GM13977 (cell line): ENCODE measurements at regions not wholly inside any gene's neighbourhood (a gene's known extent, or its start where the extent isn't known, plus 50 kb on each side); places are given as distances from the start of the nearest gene placed in this dataset.

Source experiments
- DNase-seq: peaks from one replicate; pipeline ENCODE4 v3.0.0; 2012; ENCODE audit warnings: low spot score
- in situ Hi-C: fragments of 300-500 bp; cut with MboI; formaldehyde crosslinking; loops from one replicate; pipeline ENCODE4 v1.12.0; 2022; ENCODE audit warnings: low sequenced_read_pairs, low pct_unique_long_range_greater_than_20kb, mixed read lengths, inconsistent platforms; ENCODE audit not compliant: unreplicated experiment
- TF ChIP-seq, protein P1 (sequence below): IDR thresholded peaks from 2 replicates; pipeline ENCODE4 v1.5.1; 2012; ENCODE audit warnings: mild to moderate bottlenecking, control low read depth; ENCODE audit not compliant: insufficient read depth; ENCODE audit errors: extremely low read depth, missing control alignments

- in situ Hi-C loops: no loop called here
- DNase-seq: peak; percentile 23
- TF ChIP-seq, protein P1, sequence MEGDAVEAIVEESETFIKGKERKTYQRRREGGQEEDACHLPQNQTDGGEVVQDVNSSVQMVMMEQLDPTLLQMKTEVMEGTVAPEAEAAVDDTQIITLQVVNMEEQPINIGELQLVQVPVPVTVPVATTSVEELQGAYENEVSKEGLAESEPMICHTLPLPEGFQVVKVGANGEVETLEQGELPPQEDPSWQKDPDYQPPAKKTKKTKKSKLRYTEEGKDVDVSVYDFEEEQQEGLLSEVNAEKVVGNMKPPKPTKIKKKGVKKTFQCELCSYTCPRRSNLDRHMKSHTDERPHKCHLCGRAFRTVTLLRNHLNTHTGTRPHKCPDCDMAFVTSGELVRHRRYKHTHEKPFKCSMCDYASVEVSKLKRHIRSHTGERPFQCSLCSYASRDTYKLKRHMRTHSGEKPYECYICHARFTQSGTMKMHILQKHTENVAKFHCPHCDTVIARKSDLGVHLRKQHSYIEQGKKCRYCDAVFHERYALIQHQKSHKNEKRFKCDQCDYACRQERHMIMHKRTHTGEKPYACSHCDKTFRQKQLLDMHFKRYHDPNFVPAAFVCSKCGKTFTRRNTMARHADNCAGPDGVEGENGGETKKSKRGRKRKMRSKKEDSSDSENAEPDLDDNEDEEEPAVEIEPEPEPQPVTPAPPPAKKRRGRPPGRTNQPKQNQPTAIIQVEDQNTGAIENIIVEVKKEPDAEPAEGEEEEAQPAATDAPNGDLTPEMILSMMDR: no peak
Measured at GRCh38 chr3:107241217-107241616, 136.0 kb upstream of the CCDC54 start.

DNA sequence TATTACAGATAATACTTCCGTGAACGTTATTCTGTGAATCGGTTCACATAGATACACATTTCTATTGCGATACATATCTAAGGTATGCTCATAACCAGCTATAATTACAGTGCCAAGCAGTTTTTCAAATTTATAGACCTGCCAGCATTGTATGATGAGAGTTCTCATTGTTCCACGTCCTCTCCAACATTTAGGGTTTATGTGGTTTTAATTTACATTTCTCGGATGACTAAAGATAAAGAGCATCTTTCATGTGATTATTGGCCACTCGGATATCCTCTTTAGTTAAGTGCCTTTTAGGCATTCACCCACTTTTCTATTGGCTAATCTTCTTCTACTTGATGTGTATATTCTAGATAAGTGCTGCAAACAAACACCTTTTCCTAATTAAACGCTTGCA is 134.7 kb upstream of the CCDC54 start:
- in situ Hi-C loops: no loop called here
- TF ChIP-seq, protein P1: no peak
- DNase-seq: no peak

DNA sequence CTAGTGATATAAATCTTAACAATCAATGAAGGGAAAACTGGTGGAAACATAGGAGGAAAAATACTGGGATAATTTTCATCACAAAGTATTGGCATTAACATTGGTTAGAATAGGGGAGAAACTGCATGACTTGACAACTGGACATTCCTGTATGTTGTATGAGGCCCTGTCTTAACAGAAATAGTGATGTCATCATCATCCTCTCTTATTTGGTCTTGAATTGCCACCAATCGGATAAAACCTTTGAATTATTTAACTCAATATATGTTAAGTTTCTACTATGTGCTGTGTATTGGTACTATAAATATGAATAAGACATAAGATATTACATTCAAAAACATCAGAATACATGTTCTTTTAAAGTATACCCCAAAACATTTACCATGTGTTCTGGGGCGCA is 130.1 kb upstream of the CCDC54 start:
- TF ChIP-seq, protein P1: no peak
- in situ Hi-C loops: no loop called here
- no peak for DNase-seq

DNA sequence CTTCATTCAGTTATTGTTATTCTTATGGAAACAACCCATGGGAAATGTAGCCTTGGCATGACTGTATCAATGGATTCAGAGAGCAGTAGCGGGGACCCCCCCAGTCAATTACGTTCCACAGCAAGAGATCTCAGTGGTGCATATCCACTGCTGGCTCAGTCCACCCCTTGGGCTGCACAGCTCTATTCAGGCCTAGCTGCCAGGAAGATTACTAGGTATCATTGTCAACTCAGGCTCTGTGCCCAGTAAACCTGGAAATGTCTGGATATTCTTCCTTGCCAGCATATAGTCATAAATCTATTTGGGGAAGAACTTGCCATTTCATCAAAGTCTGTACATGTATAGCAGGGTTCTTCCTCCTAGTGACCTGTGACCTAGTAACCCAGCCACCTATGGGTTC is 128.1 kb upstream of the CCDC54 start:
- no peak for DNase-seq
- in situ Hi-C loops: no loop called here
- TF ChIP-seq, protein P1: no peak

GRCh38 chr3:107250221-107250620 is 127.0 kb upstream of the CCDC54 start:
- in situ Hi-C loops: no loop called here
- DNase-seq: no peak
- TF ChIP-seq, protein P1: no peak

- in situ Hi-C loops: no loop called here
- TF ChIP-seq, protein P1: no peak
- no peak for DNase-seq
Measured at GRCh38 chr3:107251819-107252218, 125.4 kb upstream of the CCDC54 start.

DNA sequence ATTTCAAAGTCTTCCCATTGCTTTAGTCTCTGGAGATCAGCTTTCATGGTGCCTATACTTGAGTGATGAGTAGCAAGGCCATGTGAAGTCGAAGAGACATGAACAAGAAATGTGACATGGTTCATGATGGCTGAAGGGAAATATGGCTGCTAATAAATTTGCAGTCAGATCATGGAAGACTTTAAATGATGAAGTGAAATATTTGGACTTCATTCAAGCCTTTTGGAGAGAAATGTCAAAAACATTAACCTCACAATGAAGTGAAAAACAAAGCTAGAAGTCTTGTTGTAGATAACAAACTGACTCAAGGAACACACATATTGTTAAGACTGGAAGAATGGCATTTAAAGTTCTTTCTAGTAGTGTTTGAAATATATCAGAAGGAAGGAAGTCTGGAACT is 120.3 kb upstream of the CCDC54 start:
- TF ChIP-seq, protein P1: no peak
- DNase-seq: no peak
- in situ Hi-C loops: no loop called here
